Activated T-helper 1 cell treated with anti-CD3 and anti-CD28 coated beads, Interleukin-12 subunit alpha, Interleukin-12 subunit beta, Interleukin-2, Interleukin-4 antibody, amounts not matched to agents 30 ng/mL and 10 ng/mL and 1 ng/mL, durations not matched to agents 14 hours and 24 hours and 36 hours (primary cell): ENCODE measurements at regions not wholly inside any gene's neighbourhood (a gene's known extent, or its start where the extent isn't known, plus 50 kb on each side); places are given as distances from the start of the nearest gene placed in this dataset.

Source experiments
- DNase-seq: peaks from one replicate; pipeline ENCODE4 v3.0.0; 2021; ENCODE audit warnings: low spot score
- H3K27ac Mint-ChIP-seq: one replicate; pipeline ENCODE4 v1.8.0; 2021; ENCODE audit warnings: mild to moderate bottlenecking, mixed read lengths
- H3K27me3 Mint-ChIP-seq: one replicate; pipeline ENCODE4 v1.8.0; 2022; ENCODE audit warnings: mild to moderate bottlenecking, moderate library complexity, mixed read lengths; ENCODE audit not compliant: insufficient read depth
- H3K36me3 Mint-ChIP-seq: one replicate; pipeline ENCODE4 v1.8.0; 2021; ENCODE audit warnings: low read depth, mixed read lengths
- H3K4me1 Mint-ChIP-seq: one replicate; pipeline ENCODE4 v1.8.0; 2021; ENCODE audit warnings: low read depth, mixed read lengths
- H3K4me3 Mint-ChIP-seq: one replicate; pipeline ENCODE4 v1.8.0; 2021; ENCODE audit warnings: mild to moderate bottlenecking, moderate library complexity, mixed read lengths
- H3K9me3 Mint-ChIP-seq: one replicate; pipeline ENCODE4 v1.8.0; 2021; ENCODE audit warnings: mixed read lengths
- intact Hi-C: fragments of 100-400 bp; cut with micrococcal nuclease; formaldehyde crosslinking; loops from one replicate; pipeline ENCODE4 v1.15.1; 2024

GRCh38 chr2:114175507-114175906 is 266.9 kb upstream of the DPP10 start:
- Mint-ChIP-seq H3K4me3 (no peak overlapping the region), H3K27me3 (no peaks in the 10 kb centered on the region), H3K27ac (no peak overlapping the region), H3K36me3 (no peaks in the 10 kb centered on the region), H3K9me3 (no peaks in the 10 kb centered on the region), H3K4me1 (no peaks in the 10 kb centered on the region)
- intact Hi-C loops = no loop called here
- DNase-seq = no peak

GRCh38 chr2:114185501-114185900 is 256.9 kb upstream of the DPP10 start:
- no peaks in the 10 kb centered on the region for H3K4me1 Mint-ChIP-seq
- intact Hi-C loops = no loop called here
- no peaks in the 10 kb centered on the region for H3K27me3 Mint-ChIP-seq
- H3K9me3 Mint-ChIP-seq = no peaks in the 10 kb centered on the region
- H3K4me3 Mint-ChIP-seq = no peak overlapping the region
- DNase-seq = no peak
- no peaks in the 10 kb centered on the region for H3K36me3 Mint-ChIP-seq
- no peak overlapping the region for H3K27ac Mint-ChIP-seq

GRCh38 chr2:114192362-114192761 is 250.1 kb upstream of the DPP10 start:
- no peak for DNase-seq
- Mint-ChIP-seq H3K4me3 (no peak overlapping the region), H3K4me1 (no peaks in the 10 kb centered on the region), H3K36me3 (no peaks in the 10 kb centered on the region), H3K27ac (no peak overlapping the region), H3K9me3 (no peaks in the 10 kb centered on the region), H3K27me3 (no peaks in the 10 kb centered on the region)
- intact Hi-C loops = no loop called here

GRCh38 chr2:114201781-114202180 is 240.7 kb upstream of the DPP10 start:
- H3K27ac Mint-ChIP-seq = no peak overlapping the region
- intact Hi-C loops = no loop called here
- H3K36me3 Mint-ChIP-seq = no peaks in the 10 kb centered on the region
- no peaks in the 10 kb centered on the region for H3K4me1 Mint-ChIP-seq
- no peak for DNase-seq
- H3K4me3 Mint-ChIP-seq = no peak overlapping the region
- no peaks in the 10 kb centered on the region for H3K9me3 Mint-ChIP-seq
- no peaks in the 10 kb centered on the region for H3K27me3 Mint-ChIP-seq

- Mint-ChIP-seq H3K4me1 (no peaks in the 10 kb centered on the region), H3K36me3 (no peaks in the 10 kb centered on the region), H3K4me3 (no peak overlapping the region), H3K27ac (no peak overlapping the region), H3K27me3 (peaks cover 2% of the 10 kb centered on the region), H3K9me3 (no peaks in the 10 kb centered on the region)
- intact Hi-C loops = no loop called here
- DNase-seq = no peak
These were observed 238.8 kb upstream of the DPP10 start for GRCh38 chr2:114203679-114204078.

GRCh38 chr2:114213808-114214207 is 228.6 kb upstream of the DPP10 start:
- Mint-ChIP-seq H3K36me3 (no peaks in the 10 kb centered on the region), H3K27me3 (peaks cover 2% of the 10 kb centered on the region), H3K9me3 (no peaks in the 10 kb centered on the region), H3K4me1 (no peaks in the 10 kb centered on the region), H3K27ac (no peak overlapping the region), H3K4me3 (no peak overlapping the region)
- intact Hi-C loops = no loop called here
- no peak for DNase-seq

- H3K4me3 Mint-ChIP-seq = no peak overlapping the region
- H3K4me1 Mint-ChIP-seq = no peaks in the 10 kb centered on the region
- intact Hi-C loops = no loop called here
- no peak overlapping the region for H3K27ac Mint-ChIP-seq
- no peaks in the 10 kb centered on the region for H3K36me3 Mint-ChIP-seq
- H3K9me3 Mint-ChIP-seq = no peaks in the 10 kb centered on the region
- peaks cover 2% of the 10 kb centered on the region for H3K27me3 Mint-ChIP-seq
- DNase-seq = no peak
These were observed 224.1 kb upstream of the DPP10 start for GRCh38 chr2:114218383-114218782.

- intact Hi-C loops = no loop called here
- Mint-ChIP-seq H3K9me3 (no peaks in the 10 kb centered on the region), H3K4me3 (no peak overlapping the region)
These were observed 223.0 kb upstream of the DPP10 start for GRCh38 chr2:114219456-114219855.

GRCh38 chr2:114222344-114222743 is 220.1 kb upstream of the DPP10 start:
- H3K27ac Mint-ChIP-seq = no peak overlapping the region
- H3K4me1 Mint-ChIP-seq = no peaks in the 10 kb centered on the region
- peaks cover 2% of the 10 kb centered on the region for H3K27me3 Mint-ChIP-seq
- H3K4me3 Mint-ChIP-seq = no peak overlapping the region
- no peaks in the 10 kb centered on the region for H3K36me3 Mint-ChIP-seq
- DNase-seq = no peak
- intact Hi-C loops = no loop called here
- H3K9me3 Mint-ChIP-seq = no peaks in the 10 kb centered on the region

More at GRCh38 chr2:114219456-114219855, 223.0 kb upstream of the DPP10 start:
- Mint-ChIP-seq H3K27ac (no peak overlapping the region), H3K36me3 (no peaks in the 10 kb centered on the region), H3K27me3 (peaks cover 2% of the 10 kb centered on the region), H3K4me1 (no peaks in the 10 kb centered on the region)
- DNase-seq = no peak

GRCh38 chr2:114231921-114232320 is 210.5 kb upstream of the DPP10 start:
- Mint-ChIP-seq H3K27me3 (no peaks in the 10 kb centered on the region), H3K9me3 (no peaks in the 10 kb centered on the region), H3K27ac (no peak overlapping the region), H3K36me3 (no peaks in the 10 kb centered on the region), H3K4me1 (no peaks in the 10 kb centered on the region), H3K4me3 (no peak overlapping the region)
- intact Hi-C loops = no loop called here
- DNase-seq = no peak

GRCh38 chr2:114237331-114237730 is 205.1 kb upstream of the DPP10 start:
- H3K27me3 Mint-ChIP-seq = no peaks in the 10 kb centered on the region
- DNase-seq = no peak
- H3K4me1 Mint-ChIP-seq = no peaks in the 10 kb centered on the region
- intact Hi-C loops = no loop called here
- no peak overlapping the region for H3K27ac Mint-ChIP-seq
- no peaks in the 10 kb centered on the region for H3K36me3 Mint-ChIP-seq
- H3K9me3 Mint-ChIP-seq = no peaks in the 10 kb centered on the region
- no peak overlapping the region for H3K4me3 Mint-ChIP-seq

- intact Hi-C loops = no loop called here
- H3K36me3 Mint-ChIP-seq = no peaks in the 10 kb centered on the region
- no peak overlapping the region for H3K4me3 Mint-ChIP-seq
- DNase-seq = no peak
- H3K27me3 Mint-ChIP-seq = no peaks in the 10 kb centered on the region
- no peaks in the 10 kb centered on the region for H3K9me3 Mint-ChIP-seq
- no peaks in the 10 kb centered on the region for H3K4me1 Mint-ChIP-seq
- no peak overlapping the region for H3K27ac Mint-ChIP-seq
These were observed 203.4 kb upstream of the DPP10 start for GRCh38 chr2:114238910-114239559.

GRCh38 chr2:114248648-114249047 is 193.8 kb upstream of the DPP10 start:
- Mint-ChIP-seq H3K36me3 (no peaks in the 10 kb centered on the region), H3K4me3 (no peak overlapping the region)
- intact Hi-C loops = no loop called here

GRCh38 chr2:114252713-114253112 is 189.7 kb upstream of the DPP10 start:
- DNase-seq = no peak
- intact Hi-C loops = no loop called here
- H3K9me3 Mint-ChIP-seq = no peaks in the 10 kb centered on the region
- no peak overlapping the region for H3K27ac Mint-ChIP-seq
- H3K4me1 Mint-ChIP-seq = no peaks in the 10 kb centered on the region
- no peaks in the 10 kb centered on the region for H3K27me3 Mint-ChIP-seq
- no peak overlapping the region for H3K4me3 Mint-ChIP-seq
- no peaks in the 10 kb centered on the region for H3K36me3 Mint-ChIP-seq

More at GRCh38 chr2:114248648-114249047, 193.8 kb upstream of the DPP10 start:
- DNase-seq = no peak
- Mint-ChIP-seq H3K9me3 (no peaks in the 10 kb centered on the region), H3K4me1 (no peaks in the 10 kb centered on the region), H3K27me3 (no peaks in the 10 kb centered on the region), H3K27ac (no peak overlapping the region)
